K562 (cell line): ENCODE measurements at regions not wholly inside any gene's neighbourhood (a gene's known extent, or its start where the extent isn't known, plus 50 kb on each side); places are given as distances from the start of the nearest gene placed in this dataset.

Experiments used
- E2F1 ChIP-seq: sonication (generic); formaldehyde crosslinking; IDR thresholded peaks from 2 replicates; pipeline ENCODE4 v1.8.1; 2023; ENCODE audit warnings: mild to moderate bottlenecking, missing genetic modification reagents, moderate library complexity
- E2F5 ChIP-seq: sonication (generic); formaldehyde crosslinking; IDR thresholded peaks from 2 replicates; pipeline ENCODE4 v1.8.0; 2022; ENCODE audit warnings: mild to moderate bottlenecking, missing genetic modification reagents
- EZH2 ChIP-seq: IDR thresholded peaks from 2 replicates; pipeline ENCODE4 v1.6.1; 2012; ENCODE audit warnings: low read depth, mild to moderate bottlenecking, inconsistent platforms, low read length, borderline replicate concordance
- GABPA ChIP-seq: fragments of 200-800 bp; sonication (Bioruptor generic); conservative IDR thresholded peaks from 2 replicates; pipeline ENCODE4 v1.6.1; 2016; ENCODE audit warnings: low read depth, missing genetic modification characterization, missing compliant biosample characterization
- HES1 ChIP-seq: fragments of 450-650 bp; IDR thresholded peaks from 2 replicates; pipeline ENCODE4 v1.6.1; 2016; ENCODE audit warnings: low read depth, mild to moderate bottlenecking, moderate library complexity
- NR1H2 ChIP-seq: sonication (generic); formaldehyde crosslinking; IDR thresholded peaks from 2 replicates; pipeline ENCODE4 v1.4.0; 2020; ENCODE audit warnings: mild to moderate bottlenecking, missing genetic modification reagents
- PATZ1 ChIP-seq: fragments of 250-450 bp; sonication (Bioruptor Pico); IDR thresholded peaks from 2 replicates; pipeline ENCODE4 v1.5.0; 2020; ENCODE audit warnings: mild to moderate bottlenecking, borderline replicate concordance

GRCh38 chr13:29709407-29710069, 114.0 kb upstream of the SLC7A1 start:
- TF ChIP-seq PATZ1 (no peak), NR1H2 (CRISPR knock-in tag) (no peak), EZH2 (no peak), HES1 (no peak), GABPA (no peak), E2F5 (CRISPR knock-in tag) (no peak), E2F1 (no peak)
